ENCODE measurements at regions not wholly inside any gene's neighbourhood (a gene's known extent, or its start where the extent isn't known, plus 50 kb on each side); places are given as distances from the start of the nearest gene placed in this dataset.

DNA sequence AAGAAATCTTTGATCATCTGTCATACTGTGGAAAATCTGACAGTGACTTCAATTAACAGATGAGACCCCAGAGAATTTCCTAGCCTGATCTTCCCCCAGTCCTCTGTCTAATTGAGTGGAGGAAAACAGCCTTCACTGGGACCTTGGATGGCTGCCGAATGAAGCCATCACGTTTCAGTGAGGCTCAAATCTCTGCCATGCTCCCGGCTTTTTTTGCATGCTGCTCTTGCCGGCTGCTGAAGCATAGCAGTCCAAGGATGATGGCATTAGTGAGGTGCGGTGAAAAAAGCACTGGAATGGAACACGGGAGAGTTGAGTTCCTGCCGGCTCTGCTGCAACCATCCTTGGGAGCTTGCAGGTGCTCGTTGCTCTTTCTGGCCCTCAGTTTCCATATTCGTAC is 430.5 kb downstream of the SLC4A3 start:
- Histone ChIP-seq H3K9me3 (ENCODE audit: low read depth) (no peaks in the 10 kb centered on the region), H3K4me1 (ENCODE audit: insufficient read depth) (no peaks in the 10 kb centered on the region), H3K9ac (no peak overlapping the region), H3F3A (ENCODE audit: insufficient read depth) (no peaks in the 10 kb centered on the region), H3K36me3 (ENCODE audit: low read depth) (no peaks in the 10 kb centered on the region), H3K4me3 (no peak overlapping the region), H3K9me2 (ENCODE audit: insufficient read depth) (no peaks in the 10 kb centered on the region), H3K79me2 (ENCODE audit: insufficient read depth) (no peaks in the 10 kb centered on the region), H2AFZ (no peak overlapping the region), H3K4me2 (ENCODE audit: unreplicated experiment) (no peak overlapping the region), H4K20me1 (ENCODE audit: insufficient read depth) (no peaks in the 10 kb centered on the region), H3K27ac (no peak overlapping the region), H3K27me3 (replicated peaks; ENCODE audit: insufficient read depth) (no peaks in the 10 kb centered on the region)
- in situ Hi-C loops (cut with MboI) = no loop called here
- TF ChIP-seq EZH2 (IDR thresholded peaks at IDR 0.05; ENCODE audit: insufficient read depth, poor library complexity, severe bottlenecking) = no peak
- WGBS, 2 experiments (ENCODE audit: low coverage in 1 of 2, low lambda C conversion rate in 2 of 2, missing lambda C conversion rate in 2 of 2) = 36 to 43% methylated on average over 9 of the region's 9 CpGs
- DNase-seq = no peak

DNA sequence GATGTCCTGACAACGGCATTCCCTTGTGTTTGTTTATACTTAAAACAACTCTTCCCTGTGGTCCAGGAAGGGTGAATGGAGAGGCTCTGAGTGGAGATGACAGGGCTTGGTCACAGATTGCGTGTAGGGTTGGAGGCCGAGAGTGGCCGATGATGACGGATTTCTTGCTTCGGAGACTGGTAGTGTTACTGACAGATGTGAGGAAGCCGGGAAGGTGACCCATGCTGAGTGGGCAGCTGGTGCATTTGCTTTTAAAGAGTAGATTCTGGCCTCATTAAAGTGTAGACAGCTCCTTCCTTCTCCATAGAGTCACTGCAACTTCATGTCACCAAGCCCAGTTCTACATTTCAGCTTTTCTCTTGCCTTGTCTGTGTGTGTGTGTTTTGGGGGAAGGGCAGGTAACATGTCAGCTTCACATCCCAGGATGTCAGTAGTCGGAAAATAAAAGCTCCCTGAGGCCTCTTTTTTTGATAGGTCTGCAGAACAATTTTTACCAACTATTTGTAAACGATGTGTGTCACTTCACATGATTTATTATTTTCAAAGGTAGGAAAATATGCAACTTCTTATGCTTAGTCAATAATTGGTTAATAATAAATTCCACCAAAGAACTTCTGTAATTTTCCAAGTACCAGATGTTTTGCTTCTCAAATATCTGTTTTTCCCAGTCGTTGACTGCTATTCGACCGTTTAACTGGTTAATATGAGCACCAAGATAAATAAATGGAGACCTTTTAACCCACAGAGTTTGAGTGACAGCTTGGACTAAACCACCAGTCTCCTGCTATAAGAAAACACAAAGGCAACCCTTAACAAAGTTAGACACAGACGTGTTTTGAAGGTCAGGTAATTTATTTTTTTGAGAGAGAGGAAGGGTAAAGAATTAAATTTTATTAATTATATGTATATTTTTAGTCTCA is 436.9 kb downstream of the SLC4A3 start:
- 70 to 71% methylated on average over 13 of the region's 13 CpGs for WGBS, 2 experiments (ENCODE audit: low coverage in 1 of 2, low lambda C conversion rate in 2 of 2, missing lambda C conversion rate in 2 of 2)
- Histone ChIP-seq H3K4me3 (no peak overlapping the region), H3K27me3 (replicated peaks; ENCODE audit: insufficient read depth) (no peaks in the 10 kb centered on the region), H3K9ac (no peak overlapping the region), H3K27ac (no peak overlapping the region), H2AFZ (no peak overlapping the region), H3K4me1 (ENCODE audit: insufficient read depth) (no peaks in the 10 kb centered on the region), H4K20me1 (ENCODE audit: insufficient read depth) (no peaks in the 10 kb centered on the region), H3F3A (ENCODE audit: insufficient read depth) (no peaks in the 10 kb centered on the region), H3K9me3 (ENCODE audit: low read depth) (no peaks in the 10 kb centered on the region), H3K79me2 (ENCODE audit: insufficient read depth) (no peaks in the 10 kb centered on the region), H3K36me3 (ENCODE audit: low read depth) (no peaks in the 10 kb centered on the region), H3K9me2 (ENCODE audit: insufficient read depth) (no peaks in the 10 kb centered on the region), H3K4me2 (ENCODE audit: unreplicated experiment) (no peak overlapping the region)
- no peak for TF ChIP-seq EZH2phosphoT487 (IDR thresholded peaks at IDR 0.05; ENCODE audit: insufficient read depth, low read depth)
- no peak for TF ChIP-seq EZH2 (IDR thresholded peaks at IDR 0.05; ENCODE audit: insufficient read depth, poor library complexity, severe bottlenecking)
- no peak for DNase-seq
- in situ Hi-C loops (cut with MboI) = no loop called here

DNA sequence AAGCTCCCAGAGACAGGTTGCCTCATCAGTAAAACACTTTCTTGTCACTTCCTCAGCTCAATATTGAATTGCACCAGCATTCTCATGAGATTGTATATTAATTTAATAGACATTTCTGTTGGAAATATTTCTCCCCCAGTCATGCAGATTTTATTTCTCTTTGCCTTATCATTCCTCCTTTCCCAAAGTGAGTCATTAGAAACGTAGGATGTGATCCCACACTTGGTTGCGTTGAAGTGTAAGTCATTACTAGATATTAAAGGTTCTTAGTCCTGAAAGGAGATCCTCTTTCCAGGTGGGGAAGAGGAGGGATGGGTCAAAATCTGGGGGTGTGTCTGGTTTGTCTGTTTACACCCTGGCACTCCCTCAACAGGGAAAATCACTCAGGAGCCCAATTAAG is 438.2 kb downstream of the SLC4A3 start:
- Histone ChIP-seq H3K9me2 (ENCODE audit: insufficient read depth) (no peaks in the 10 kb centered on the region), H3K4me2 (ENCODE audit: unreplicated experiment) (no peak overlapping the region), H3K27me3 (replicated peaks; ENCODE audit: insufficient read depth) (no peaks in the 10 kb centered on the region), H3K27ac (no peak overlapping the region), H3F3A (ENCODE audit: insufficient read depth) (no peaks in the 10 kb centered on the region), H3K9me3 (ENCODE audit: low read depth) (no peaks in the 10 kb centered on the region), H3K4me3 (no peak overlapping the region), H3K4me1 (ENCODE audit: insufficient read depth) (no peaks in the 10 kb centered on the region), H3K79me2 (ENCODE audit: insufficient read depth) (no peaks in the 10 kb centered on the region), H2AFZ (no peak overlapping the region), H3K9ac (no peak overlapping the region), H4K20me1 (ENCODE audit: insufficient read depth) (no peaks in the 10 kb centered on the region), H3K36me3 (ENCODE audit: low read depth) (no peaks in the 10 kb centered on the region)
- DNase-seq = peak; percentile 7
- 67 to 69% methylated on average over 2 of the region's 2 CpGs for WGBS, 2 experiments (ENCODE audit: low coverage in 1 of 2, low lambda C conversion rate in 2 of 2, missing lambda C conversion rate in 2 of 2)
- in situ Hi-C loops (cut with MboI) = no loop called here
- TF ChIP-seq EZH2phosphoT487 (IDR thresholded peaks at IDR 0.05; ENCODE audit: insufficient read depth, low read depth) (no peak), EZH2 (IDR thresholded peaks at IDR 0.05; ENCODE audit: insufficient read depth, poor library complexity, severe bottlenecking) (no peak)

DNA sequence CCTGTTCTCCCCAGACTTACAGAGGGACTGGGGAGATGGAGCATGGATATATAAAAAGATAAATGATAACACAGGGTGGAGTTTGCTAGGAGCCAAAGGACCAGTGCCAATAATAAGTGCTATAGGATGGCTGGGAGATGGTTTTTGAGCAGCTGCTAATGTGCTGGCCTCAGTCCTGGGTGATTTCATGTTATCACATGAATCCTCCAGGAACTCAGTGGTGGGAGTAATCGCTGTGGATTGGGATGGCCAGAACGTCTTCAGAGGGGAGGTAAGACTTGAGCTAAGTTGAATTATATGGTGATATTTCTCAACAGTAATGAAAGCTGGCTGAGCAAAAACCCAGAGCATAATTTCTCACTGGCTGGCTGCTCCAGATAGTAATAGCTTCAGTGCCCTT is 441.4 kb downstream of the SLC4A3 start:
- Histone ChIP-seq H3K9ac (no peak overlapping the region), H2AFZ (no peak overlapping the region), H3K4me2 (ENCODE audit: unreplicated experiment) (no peak overlapping the region), H3K4me1 (ENCODE audit: insufficient read depth) (no peaks in the 10 kb centered on the region), H3F3A (ENCODE audit: insufficient read depth) (no peaks in the 10 kb centered on the region), H4K20me1 (ENCODE audit: insufficient read depth) (no peaks in the 10 kb centered on the region), H3K4me3 (no peak overlapping the region), H3K27ac (no peak overlapping the region), H3K9me2 (ENCODE audit: insufficient read depth) (no peaks in the 10 kb centered on the region), H3K27me3 (replicated peaks; ENCODE audit: insufficient read depth) (no peaks in the 10 kb centered on the region), H3K79me2 (ENCODE audit: insufficient read depth) (no peaks in the 10 kb centered on the region), H3K36me3 (ENCODE audit: low read depth) (no peaks in the 10 kb centered on the region), H3K9me3 (ENCODE audit: low read depth) (no peaks in the 10 kb centered on the region)
- DNase-seq = no peak
- 3 to 4% methylated on average over 2 of the region's 2 CpGs for WGBS, 2 experiments (ENCODE audit: low coverage in 1 of 2, low lambda C conversion rate in 2 of 2, missing lambda C conversion rate in 2 of 2)
- in situ Hi-C loops (cut with MboI) = no loop called here
- no peak for TF ChIP-seq EZH2phosphoT487 (IDR thresholded peaks at IDR 0.05; ENCODE audit: insufficient read depth, low read depth)
- no peak for TF ChIP-seq EZH2 (IDR thresholded peaks at IDR 0.05; ENCODE audit: insufficient read depth, poor library complexity, severe bottlenecking)
